NCI-H82 treated with DMSO at 0.1 percent for 48 hours (cell line): ENCODE measurements at regions not wholly inside any gene's neighbourhood (a gene's known extent, or its start where the extent isn't known, plus 50 kb on each side); places are given as distances from the start of the nearest gene placed in this dataset.
A peak's percentile ranks its signal among the peaks of the same experiment; 100 is the strongest.
"Not testable (repeated sequence)": the region's sequence is repeated elsewhere in the genome, so short reads cannot be mapped to it uniquely, and the experiment has no call there.

Source experiments
- DNase-seq: peaks from one replicate; lab custom pipeline; 2025; ENCODE audit not compliant: unreplicated experiment; lab: John Stamatoyannopoulos, UW

DNA sequence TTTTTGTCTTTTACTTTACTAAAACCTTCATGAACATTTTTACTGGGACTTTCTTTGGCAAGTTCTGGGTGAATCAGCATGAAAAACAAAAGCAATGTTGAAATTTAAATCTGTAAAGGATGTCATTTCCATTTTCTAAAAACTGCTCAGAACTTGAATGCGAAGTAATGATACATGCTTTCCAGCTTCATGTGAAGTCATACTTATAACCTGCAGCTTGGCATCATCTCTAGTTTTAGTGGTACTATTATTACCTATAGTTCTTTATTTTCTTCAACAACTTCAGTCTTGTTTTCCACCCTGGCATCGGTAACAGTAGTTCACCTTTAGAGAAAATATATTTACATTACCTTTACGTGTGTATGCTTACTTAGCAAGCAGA lies 421.4 kb upstream of the DIPK2B start:
- no peak for DNase-seq

GRCh38 chrX:45621376-45622041 lies 420.8 kb upstream of the DIPK2B start:
- no peak for DNase-seq

- DNase-seq, result no peak
Measured at GRCh38 chrX:45619290-45619689, 418.6 kb upstream of the DIPK2B start.

GRCh38 chrX:45615591-45615990 lies 414.9 kb upstream of the DIPK2B start:
- not testable (repeated sequence) for DNase-seq

GRCh38 chrX:45614853-45615252 lies 414.2 kb upstream of the DIPK2B start:
- no peak for DNase-seq

- DNase-seq, result no peak
Measured at GRCh38 chrX:45602151-45602550, 401.5 kb upstream of the DIPK2B start.

GRCh38 chrX:45601052-45601451 lies 400.4 kb upstream of the DIPK2B start:
- DNase-seq, result no peak

- DNase-seq, result no peak
Measured at GRCh38 chrX:45598861-45599260, 398.2 kb upstream of the DIPK2B start.

DNA sequence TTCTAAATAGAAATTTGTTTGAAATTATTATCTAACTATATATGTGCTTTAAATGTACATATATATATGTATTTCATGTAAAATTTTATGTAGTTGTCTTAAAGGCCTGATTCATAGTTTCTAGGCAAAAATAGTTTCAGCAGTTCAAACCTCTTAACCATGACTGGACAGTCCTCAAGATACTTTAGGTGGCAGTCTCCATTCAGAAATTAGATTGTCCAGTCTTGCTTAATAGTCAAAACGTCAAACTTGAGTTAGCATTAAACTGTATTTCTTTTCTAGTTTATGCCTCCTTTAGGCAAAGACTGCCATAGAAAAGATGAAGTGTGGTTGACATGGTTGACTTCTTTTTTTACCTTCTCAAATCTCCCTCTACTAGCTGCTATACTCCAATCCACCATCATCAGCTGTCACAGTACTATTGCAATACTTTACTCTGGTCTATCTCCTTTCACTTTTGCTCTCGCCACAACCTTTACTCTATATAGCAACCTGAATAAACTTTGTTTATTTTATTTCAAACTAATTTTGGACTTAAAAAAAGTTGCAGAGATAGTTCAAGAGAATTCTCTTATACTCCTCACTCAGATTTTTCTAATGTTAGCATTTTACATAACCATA lies 395.6 kb upstream of the DIPK2B start:
- DNase-seq, result no peak

GRCh38 chrX:45592101-45592500 lies 391.4 kb upstream of the DIPK2B start:
- no peak for DNase-seq

DNA sequence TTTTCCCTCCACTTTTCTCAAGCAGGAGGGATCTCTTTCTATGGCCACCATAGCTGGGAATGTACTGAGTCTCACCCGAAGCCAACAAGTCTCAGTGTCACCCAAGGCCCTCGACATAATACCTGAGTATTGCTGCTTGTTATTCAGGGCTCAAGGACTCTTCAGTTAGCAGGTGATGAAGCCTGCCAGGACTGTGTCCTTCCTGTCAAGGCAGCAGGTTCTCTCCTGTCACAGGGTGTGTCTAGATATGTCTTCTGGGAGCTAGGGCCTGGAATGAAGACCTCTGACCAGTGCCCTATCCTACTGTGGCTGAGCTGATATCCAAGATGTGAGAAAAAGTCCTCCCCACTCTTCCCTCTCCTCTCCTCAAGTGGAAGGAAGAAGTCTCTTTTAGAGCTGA lies 391.0 kb upstream of the DIPK2B start:
- DNase-seq, result no peak

GRCh38 chrX:45584717-45585116 lies 384.0 kb upstream of the DIPK2B start:
- no peak for DNase-seq

- no peak for DNase-seq
Measured at GRCh38 chrX:45577361-45577760, 376.7 kb upstream of the DIPK2B start.

DNA sequence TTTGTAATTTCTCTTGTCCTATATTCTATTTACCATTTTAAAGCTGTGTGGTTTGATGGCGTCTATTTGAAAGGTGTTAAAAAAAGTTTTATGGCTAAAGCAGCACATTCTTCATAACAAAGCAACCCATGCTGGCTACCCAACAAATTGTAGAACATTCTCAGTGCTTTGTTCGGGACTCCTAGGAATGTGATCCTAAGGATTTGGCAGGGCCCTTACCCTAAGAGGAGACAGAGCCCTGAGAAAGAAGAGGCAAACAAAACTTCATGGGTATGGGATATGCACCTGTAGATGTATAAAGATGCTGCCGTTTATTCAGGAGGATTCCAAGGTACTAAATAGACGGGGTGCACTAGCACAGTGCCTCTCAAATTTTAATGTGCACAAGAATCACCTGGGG lies 370.8 kb upstream of the DIPK2B start:
- no peak for DNase-seq

DNA sequence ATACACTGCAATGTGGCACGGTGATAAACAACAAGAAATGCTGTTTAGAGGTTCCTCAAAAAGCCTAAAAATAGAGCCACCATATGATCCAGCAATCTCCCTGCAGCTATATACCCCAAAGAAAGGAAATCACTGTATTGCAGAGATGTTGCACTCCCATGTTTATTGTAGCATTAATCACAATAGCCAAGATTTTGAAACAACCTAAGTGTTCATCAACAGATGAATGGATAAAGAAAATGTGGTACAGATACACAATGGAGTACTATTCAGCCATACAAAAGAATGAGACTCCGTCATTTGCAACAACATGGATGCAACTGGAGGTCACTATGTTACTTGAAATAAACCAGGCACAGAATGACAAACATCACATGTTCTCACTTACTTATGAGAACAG lies 365.8 kb upstream of the DIPK2B start:
- DNase-seq, result no peak

- DNase-seq, result no peak
Measured at GRCh38 chrX:45557387-45557786, 356.7 kb upstream of the DIPK2B start.

GRCh38 chrX:45554736-45555135 lies 354.1 kb upstream of the DIPK2B start:
- DNase-seq, result no peak

DNA sequence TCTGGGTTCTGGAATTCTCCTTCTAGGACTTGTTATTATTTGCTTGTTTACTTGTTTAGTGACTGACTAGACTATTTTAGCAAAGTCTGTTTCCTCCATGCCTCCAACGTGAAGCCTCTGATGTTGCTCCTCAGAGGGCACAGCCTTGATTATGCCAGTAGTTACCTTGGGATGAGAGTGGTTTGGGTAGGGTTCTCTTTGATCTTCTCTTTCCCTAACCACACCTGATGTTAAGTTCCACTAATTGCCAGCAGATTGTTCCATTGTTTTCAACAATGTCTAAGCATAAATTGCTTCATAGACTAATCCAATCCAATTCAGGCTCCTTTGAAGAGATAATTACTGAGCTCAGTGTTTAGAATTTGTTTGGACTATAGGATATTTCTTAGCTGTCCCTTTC lies 352.7 kb upstream of the DIPK2B start:
- peak; percentile 2 for DNase-seq

- DNase-seq, result not testable (repeated sequence)
Measured at GRCh38 chrX:45546697-45547096, 346.0 kb upstream of the DIPK2B start.

- no peak for DNase-seq
Measured at GRCh38 chrX:45540181-45540580, 339.5 kb upstream of the DIPK2B start.

DNA sequence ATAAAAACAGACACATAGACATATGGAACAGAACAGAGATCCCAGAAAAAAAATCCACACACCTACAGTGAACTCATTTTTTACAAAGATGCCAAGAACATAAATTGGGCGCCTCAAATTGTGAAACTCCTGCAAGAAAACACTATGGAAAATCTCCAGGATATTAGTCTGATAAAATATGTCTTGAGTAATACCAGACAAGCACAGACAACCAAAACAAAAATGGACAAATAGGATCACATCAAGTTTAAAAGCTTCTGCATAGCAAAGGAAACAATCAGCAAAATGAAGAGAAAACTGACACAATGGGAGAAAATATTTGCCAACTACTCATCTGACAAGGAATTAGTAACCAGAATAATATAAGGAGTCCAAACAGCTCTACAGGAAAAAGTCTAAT lies 337.3 kb upstream of the DIPK2B start:
- no peak for DNase-seq

DNA sequence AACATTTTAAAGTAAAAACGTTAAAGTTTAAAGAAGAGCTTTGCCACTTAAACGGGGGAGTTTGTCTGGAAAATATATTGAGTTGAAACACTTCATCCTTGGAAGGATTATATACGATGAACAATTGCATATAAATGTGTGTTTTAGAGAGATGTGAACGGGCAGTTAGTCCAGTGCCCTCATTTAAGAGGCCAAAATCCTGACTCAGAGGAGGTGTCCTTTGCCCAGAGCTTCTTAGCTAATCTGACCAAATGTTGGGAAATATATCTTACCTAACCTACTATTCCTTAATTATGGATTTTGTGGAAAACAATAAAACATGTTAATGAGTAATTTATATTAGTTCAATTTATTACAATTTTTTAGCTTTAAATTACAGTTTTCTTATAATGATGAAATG lies 327.2 kb upstream of the DIPK2B start:
- no peak for DNase-seq

- no peak for DNase-seq
Measured at GRCh38 chrX:45524805-45525204, 324.1 kb upstream of the DIPK2B start.
